RWPE2 (cell line): ENCODE measurements at regions not wholly inside any gene's neighbourhood (a gene's known extent, or its start where the extent isn't known, plus 50 kb on each side); places are given as distances from the start of the nearest gene placed in this dataset.

Experiments used
- ATAC-seq: fragments of 200-7000 bp; cut with Tn5 transposase; 3 replicates; pipeline ENCODE4 v1.9.1; 2021; ENCODE audit warnings: low read depth
- DNase-seq: peaks from one replicate; pipeline ENCODE4 v3.0.0-alpha.2; 2020; ENCODE audit warnings: low spot score
- H3K27ac ChIP-seq: fragments of 450-650 bp; 2 replicates; pipeline ENCODE4 v1.5.1; 2017; ENCODE audit warnings: mild to moderate bottlenecking; ENCODE audit not compliant: poor library complexity, severe bottlenecking
- H3K27me3 ChIP-seq: fragments of 250-450 bp; sonication (Bioruptor Pico); 2 replicates; pipeline ENCODE4 v1.5.1; 2021; ENCODE audit warnings: mild to moderate bottlenecking, moderate library complexity; ENCODE audit not compliant: insufficient read depth, poor library complexity, severe bottlenecking
- H3K36me3 ChIP-seq: fragments of 250-450 bp; sonication (Bioruptor Pico); 2 replicates; pipeline ENCODE4 v1.5.1; 2020; ENCODE audit warnings: low read depth, mild to moderate bottlenecking, moderate library complexity
- H3K4me1 ChIP-seq: fragments of 250-450 bp; sonication (Bioruptor Pico); 2 replicates; pipeline ENCODE4 v1.5.1; 2021; ENCODE audit warnings: mild to moderate bottlenecking, moderate library complexity; ENCODE audit not compliant: insufficient read depth, poor library complexity, severe bottlenecking
- H3K4me3 ChIP-seq: fragments of 250-450 bp; sonication (Bioruptor Pico); 2 replicates; pipeline ENCODE4 v1.5.1; 2021; ENCODE audit warnings: mild to moderate bottlenecking, moderate library complexity; ENCODE audit not compliant: severe bottlenecking
- H3K9me3 ChIP-seq: fragments of 250-450 bp; sonication (Bioruptor Pico); 2 replicates; pipeline ENCODE4 v1.5.1; 2021; ENCODE audit warnings: mild to moderate bottlenecking, moderate library complexity; ENCODE audit not compliant: severe bottlenecking
- CTCF ChIP-seq: fragments of 450-650 bp; IDR thresholded peaks from one replicate; pipeline ENCODE4 v1.5.1; 2017; ENCODE audit warnings: mild to moderate bottlenecking, moderate library complexity; ENCODE audit not compliant: poor library complexity, severe bottlenecking

GRCh38 chr18:78620326-78620725 is 359.3 kb upstream of the SALL3 start:
- ATAC-seq (no peak), DNase-seq (no peak)
- H3K4me3 ChIP-seq = no peak overlapping the region
- no peaks in the 10 kb centered on the region for H3K4me1 ChIP-seq
- no peak overlapping the region for H3K27ac ChIP-seq
- TF ChIP-seq CTCF = no peak
- H3K36me3 ChIP-seq = no peaks in the 10 kb centered on the region
- H3K27me3 ChIP-seq = no peaks in the 10 kb centered on the region
- H3K9me3 ChIP-seq = peaks cover 4% of the 10 kb centered on the region

DNA sequence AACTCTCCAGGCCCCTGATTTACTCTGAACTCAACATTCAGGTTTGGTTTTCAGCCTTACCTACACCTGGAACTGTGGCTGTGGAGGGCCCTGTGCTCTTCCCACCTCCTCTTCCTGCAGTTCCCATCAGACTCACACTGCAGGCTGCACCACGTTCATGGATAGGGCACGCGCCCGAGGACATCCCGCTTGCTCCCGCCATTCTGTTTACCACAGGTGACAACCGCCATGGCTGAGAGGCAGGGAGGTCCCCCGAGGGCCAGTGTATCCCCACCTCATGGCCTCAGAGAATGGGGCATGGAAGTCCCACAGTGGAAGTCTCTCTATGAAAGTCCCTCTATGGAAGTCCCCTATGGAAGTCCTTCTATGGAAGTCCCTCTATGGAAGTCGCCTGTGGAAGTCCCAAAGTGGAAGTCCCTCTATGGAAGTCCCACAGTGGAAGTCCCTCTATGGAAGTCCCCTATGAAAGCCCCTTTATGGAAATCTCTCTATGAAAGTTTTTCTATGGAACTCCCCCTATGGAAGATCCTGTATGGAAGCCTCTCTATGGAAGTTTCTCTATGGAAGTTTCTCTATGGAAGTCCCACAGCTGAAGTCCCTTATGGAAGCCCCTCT is 358.4 kb upstream of the SALL3 start:
- no peak for DNase-seq

GRCh38 chr18:78622251-78622906 is 357.2 kb upstream of the SALL3 start:
- TF ChIP-seq CTCF = no peak
- DNase-seq (peak; percentile 16), ATAC-seq (no peak)
- H3K27ac ChIP-seq = no peak overlapping the region
- peaks cover 2% of the 10 kb centered on the region for H3K9me3 ChIP-seq
- no peak overlapping the region for H3K4me3 ChIP-seq
- no peaks in the 10 kb centered on the region for H3K36me3 ChIP-seq
- no peaks in the 10 kb centered on the region for H3K27me3 ChIP-seq
- no peaks in the 10 kb centered on the region for H3K4me1 ChIP-seq

More for the DNA sequence above, 358.4 kb upstream of the SALL3 start:
- no peak overlapping the region for H3K4me3 ChIP-seq
- no peak overlapping the region for H3K27ac ChIP-seq
- no peaks in the 10 kb centered on the region for H3K36me3 ChIP-seq
- H3K9me3 ChIP-seq = peaks cover 4% of the 10 kb centered on the region
- no peaks in the 10 kb centered on the region for H3K27me3 ChIP-seq
- ATAC-seq = no peak
- no peak for TF ChIP-seq CTCF
- H3K4me1 ChIP-seq = no peaks in the 10 kb centered on the region

DNA sequence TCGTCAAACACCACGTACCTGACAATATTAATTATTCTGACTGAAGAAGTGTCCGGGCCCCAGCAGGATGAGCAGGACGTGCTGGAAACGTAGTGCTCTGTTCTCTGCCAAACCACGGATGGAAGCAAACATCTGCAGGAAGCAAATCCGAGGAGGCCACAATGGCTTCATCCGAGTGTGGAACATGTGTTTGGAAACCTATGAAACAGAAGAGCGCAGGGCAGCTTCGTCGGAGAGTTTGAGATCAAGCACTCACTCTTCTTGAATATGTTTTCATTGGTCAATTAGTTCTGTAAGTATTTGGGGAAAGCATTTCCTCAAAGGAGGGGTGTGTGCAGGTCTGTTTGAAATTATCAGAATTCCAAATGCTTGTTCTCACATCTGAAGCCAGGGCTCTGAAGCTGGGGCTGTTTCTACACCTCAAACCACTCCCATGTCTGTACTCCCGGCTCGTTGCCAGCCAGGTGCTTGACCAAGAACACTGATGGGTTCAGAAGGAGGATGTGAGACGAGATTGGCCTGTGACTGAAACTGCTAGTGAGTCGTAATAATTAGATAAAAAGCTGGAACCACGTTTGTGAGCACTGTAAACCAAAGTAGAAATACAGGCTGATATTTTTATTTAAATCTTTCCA is 356.6 kb upstream of the SALL3 start:
- Histone ChIP-seq H3K27ac (no peak overlapping the region), H3K9me3 (peaks cover 2% of the 10 kb centered on the region), H3K36me3 (no peaks in the 10 kb centered on the region), H3K4me3 (no peak overlapping the region), H3K4me1 (no peaks in the 10 kb centered on the region), H3K27me3 (no peaks in the 10 kb centered on the region)
- no peak for TF ChIP-seq CTCF
- DNase-seq = peak; percentile 11
- no peak for ATAC-seq
